ENCODE measurements at regions not wholly inside any gene's neighbourhood (a gene's known extent, or its start where the extent isn't known, plus 50 kb on each side); places are given as distances from the start of the nearest gene placed in this dataset.

DNA sequence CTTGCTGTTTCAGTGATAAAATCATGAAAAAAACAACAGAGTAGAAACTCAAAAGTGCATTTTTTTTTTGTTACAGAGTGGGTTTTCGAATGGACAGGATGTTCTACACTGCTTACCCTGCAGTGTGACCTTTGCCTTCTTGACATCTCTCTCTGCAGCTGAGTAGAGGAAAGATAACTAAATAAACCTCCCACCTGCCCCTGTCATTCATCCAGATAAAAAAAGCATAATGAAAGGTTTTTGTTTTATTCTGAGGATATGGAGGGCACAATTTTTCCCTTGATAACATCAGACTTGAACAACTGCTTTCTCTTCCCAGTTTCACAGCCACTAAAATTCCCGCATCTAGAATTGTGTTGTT, 193.6 kb upstream of the FOXQ1 start:
- Histone ChIP-seq H3K79me2 (ENCODE audit: insufficient read depth, low read length) (no peaks in the 10 kb centered on the region), H3K27me3 (ENCODE audit: control insufficient read depth in 2 of 2, insufficient read depth in 2 of 2, low read length in 2 of 2) (peaks cover 0 to 2% of the 10 kb centered on the region in 2 donors), H3K9me3 (replicated peaks in 1 of 2; ENCODE audit: control insufficient read depth in 1 of 2, insufficient read depth in 1 of 2, low read length in 2 of 2) (peaks cover 0 to under 1% of the 10 kb centered on the region in 2 donors), H3K4me3 (replicated peaks in 1 of 3; ENCODE audit: low read depth in 2 of 3, low read length in 3 of 3) (no peak overlapping the region), H3K9ac (ENCODE audit: insufficient read depth, low read length, poor library complexity, severe bottlenecking) (no peak overlapping the region), H3K27ac (ENCODE audit: low read depth in 1 of 2, low read length in 2 of 2) (no peak overlapping the region), H3K4me2 (replicated peaks; ENCODE audit: extremely low read depth, low read length, poor library complexity, severe bottlenecking) (no peak overlapping the region), H3K36me3 (replicated peaks in 1 of 2; ENCODE audit: control insufficient read depth in 1 of 2, insufficient read depth in 2 of 2, low read length in 2 of 2) (no peaks in the 10 kb centered on the region), H2AFZ (ENCODE audit: insufficient read depth, low read depth, low read length, poor library complexity, severe bottlenecking) (no peak overlapping the region), H4K20me1 (ENCODE audit: insufficient read depth, low read length) (no peaks in the 10 kb centered on the region), H3K4me1 (ENCODE audit: control insufficient read depth in 1 of 2, insufficient read depth in 2 of 2, low read length in 2 of 2) (no peaks in the 10 kb centered on the region)
- Mint-ChIP-seq H3K9me3 (peaks cover 0 to 8% (median 2%) of the 10 kb centered on the region in 7 donors), H3K36me3 (no peaks in the 10 kb centered on the region), H3K27me3 (ENCODE audit: low read depth in 3 of 3) (peaks cover 0 to 2% (median 1%) of the 10 kb centered on the region in 3 donors), H3K4me3 (no peak overlapping the region), H3K4me1 (no peaks in the 10 kb centered on the region), H3K27ac (no peak overlapping the region)
- 67% methylated on average over 1 of the region's 2 CpGs for WGBS (ENCODE audit: insufficient coverage)
- DNase-seq = no peak
- intact Hi-C loops (cut with micrococcal nuclease) = no loop called here
- TF ChIP-seq, protein P1, sequence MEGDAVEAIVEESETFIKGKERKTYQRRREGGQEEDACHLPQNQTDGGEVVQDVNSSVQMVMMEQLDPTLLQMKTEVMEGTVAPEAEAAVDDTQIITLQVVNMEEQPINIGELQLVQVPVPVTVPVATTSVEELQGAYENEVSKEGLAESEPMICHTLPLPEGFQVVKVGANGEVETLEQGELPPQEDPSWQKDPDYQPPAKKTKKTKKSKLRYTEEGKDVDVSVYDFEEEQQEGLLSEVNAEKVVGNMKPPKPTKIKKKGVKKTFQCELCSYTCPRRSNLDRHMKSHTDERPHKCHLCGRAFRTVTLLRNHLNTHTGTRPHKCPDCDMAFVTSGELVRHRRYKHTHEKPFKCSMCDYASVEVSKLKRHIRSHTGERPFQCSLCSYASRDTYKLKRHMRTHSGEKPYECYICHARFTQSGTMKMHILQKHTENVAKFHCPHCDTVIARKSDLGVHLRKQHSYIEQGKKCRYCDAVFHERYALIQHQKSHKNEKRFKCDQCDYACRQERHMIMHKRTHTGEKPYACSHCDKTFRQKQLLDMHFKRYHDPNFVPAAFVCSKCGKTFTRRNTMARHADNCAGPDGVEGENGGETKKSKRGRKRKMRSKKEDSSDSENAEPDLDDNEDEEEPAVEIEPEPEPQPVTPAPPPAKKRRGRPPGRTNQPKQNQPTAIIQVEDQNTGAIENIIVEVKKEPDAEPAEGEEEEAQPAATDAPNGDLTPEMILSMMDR (IDR thresholded peaks at IDR 0.05) = no peak

DNA sequence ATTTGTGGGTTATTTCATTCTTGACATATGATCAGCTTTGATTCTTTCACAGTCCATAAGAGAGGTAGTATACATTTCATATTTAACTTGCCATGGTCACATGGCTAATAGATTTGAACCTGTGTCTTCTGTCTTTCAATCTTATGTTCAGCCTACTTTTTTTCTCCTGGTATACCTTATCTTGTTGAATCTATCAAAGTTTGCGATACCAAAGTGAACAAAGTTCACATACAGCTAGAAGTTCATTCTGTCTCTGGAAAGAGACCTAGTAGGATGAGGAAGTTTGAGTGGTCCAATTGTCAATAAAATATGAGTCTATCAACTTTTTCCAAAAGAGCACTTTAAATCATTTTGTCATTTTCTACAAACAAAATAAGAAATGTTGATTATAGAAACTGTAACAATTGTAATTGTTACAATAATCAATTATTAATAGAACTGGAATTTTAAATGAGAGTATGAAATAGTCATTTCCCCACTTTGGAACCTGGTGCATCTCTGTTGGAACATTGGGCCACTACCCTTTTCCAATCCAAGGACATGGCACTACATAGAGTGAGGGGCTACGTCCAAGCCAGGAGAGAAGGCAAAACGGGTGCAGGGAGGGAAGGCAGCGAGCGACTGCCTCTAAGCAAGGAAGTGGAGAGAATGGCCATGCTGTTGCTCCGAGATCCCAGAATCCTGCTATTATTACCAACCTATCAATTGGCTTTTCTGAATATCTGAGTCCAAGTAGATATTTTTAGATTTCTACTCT, 194.2 kb upstream of the FOXQ1 start:
- no peaks in the 10 kb centered on the region for H3K4me1 ChIP-seq (ENCODE audit: control insufficient read depth in 1 of 2, insufficient read depth in 2 of 2, low read length in 2 of 2)
- H3K36me3 ChIP-seq (replicated peaks in 1 of 2; ENCODE audit: control insufficient read depth in 1 of 2, insufficient read depth in 2 of 2, low read length in 2 of 2) = no peaks in the 10 kb centered on the region
- H4K20me1 ChIP-seq (ENCODE audit: insufficient read depth, low read length) = no peaks in the 10 kb centered on the region
- H3K4me2 ChIP-seq (replicated peaks; ENCODE audit: extremely low read depth, low read length, poor library complexity, severe bottlenecking) = no peak overlapping the region
- H3K27me3 ChIP-seq (ENCODE audit: control insufficient read depth in 2 of 2, insufficient read depth in 2 of 2, low read length in 2 of 2) = peaks cover 0 to 2% of the 10 kb centered on the region in 2 donors
- Mint-ChIP-seq H3K27me3 (ENCODE audit: low read depth in 3 of 3) (peaks cover 0 to 2% (median 1%) of the 10 kb centered on the region in 3 donors), H3K4me1 (no peaks in the 10 kb centered on the region), H3K36me3 (no peaks in the 10 kb centered on the region), H3K4me3 (no peak overlapping the region), H3K9me3 (peaks cover 0 to 8% (median 2%) of the 10 kb centered on the region in 7 donors), H3K27ac (no peak overlapping the region)
- no peak overlapping the region for H3K9ac ChIP-seq (ENCODE audit: insufficient read depth, low read length, poor library complexity, severe bottlenecking)
- intact Hi-C loops (cut with micrococcal nuclease) = no loop called here
- no peak overlapping the region for H2AFZ ChIP-seq (ENCODE audit: insufficient read depth, low read depth, low read length, poor library complexity, severe bottlenecking)
- H3K79me2 ChIP-seq (ENCODE audit: insufficient read depth, low read length) = no peaks in the 10 kb centered on the region
- no peak for DNase-seq
- H3K27ac ChIP-seq (ENCODE audit: low read depth in 1 of 2, low read length in 2 of 2) = no peak overlapping the region
- TF ChIP-seq, protein P1 (IDR thresholded peaks at IDR 0.05) = no peak
- no CpG with 5 or more reads among the region's 6 CpGs for WGBS (ENCODE audit: insufficient coverage)
- H3K9me3 ChIP-seq (replicated peaks in 1 of 2; ENCODE audit: control insufficient read depth in 1 of 2, insufficient read depth in 1 of 2, low read length in 2 of 2) = no peaks in the 10 kb centered on the region
- no peak overlapping the region for H3K4me3 ChIP-seq (replicated peaks in 1 of 3; ENCODE audit: low read depth in 2 of 3, low read length in 3 of 3)
